ENCODE measurements at regions not wholly inside any gene's neighbourhood (a gene's known extent, or its start where the extent isn't known, plus 50 kb on each side); places are given as distances from the start of the nearest gene placed in this dataset.

GRCh38 chr2:236646871-236647270, 77.2 kb downstream of the ACKR3 start:
- DNase-seq (no peak), ATAC-seq (no peak)
- Histone ChIP-seq H3K9me3 (no peaks in the 10 kb centered on the region), H3K36me3 (no peaks in the 10 kb centered on the region), H3K4me3 (no peak overlapping the region), H3K4me1 (no peaks in the 10 kb centered on the region), H3K27me3 (ENCODE audit: low read depth) (no peaks in the 10 kb centered on the region), H3K27ac (no peak overlapping the region)
- intact Hi-C loops (cut with DNase I): no loop called here
- TF ChIP-seq, protein P1, sequence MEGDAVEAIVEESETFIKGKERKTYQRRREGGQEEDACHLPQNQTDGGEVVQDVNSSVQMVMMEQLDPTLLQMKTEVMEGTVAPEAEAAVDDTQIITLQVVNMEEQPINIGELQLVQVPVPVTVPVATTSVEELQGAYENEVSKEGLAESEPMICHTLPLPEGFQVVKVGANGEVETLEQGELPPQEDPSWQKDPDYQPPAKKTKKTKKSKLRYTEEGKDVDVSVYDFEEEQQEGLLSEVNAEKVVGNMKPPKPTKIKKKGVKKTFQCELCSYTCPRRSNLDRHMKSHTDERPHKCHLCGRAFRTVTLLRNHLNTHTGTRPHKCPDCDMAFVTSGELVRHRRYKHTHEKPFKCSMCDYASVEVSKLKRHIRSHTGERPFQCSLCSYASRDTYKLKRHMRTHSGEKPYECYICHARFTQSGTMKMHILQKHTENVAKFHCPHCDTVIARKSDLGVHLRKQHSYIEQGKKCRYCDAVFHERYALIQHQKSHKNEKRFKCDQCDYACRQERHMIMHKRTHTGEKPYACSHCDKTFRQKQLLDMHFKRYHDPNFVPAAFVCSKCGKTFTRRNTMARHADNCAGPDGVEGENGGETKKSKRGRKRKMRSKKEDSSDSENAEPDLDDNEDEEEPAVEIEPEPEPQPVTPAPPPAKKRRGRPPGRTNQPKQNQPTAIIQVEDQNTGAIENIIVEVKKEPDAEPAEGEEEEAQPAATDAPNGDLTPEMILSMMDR (IDR thresholded peaks at IDR 0.05): no peak

DNA sequence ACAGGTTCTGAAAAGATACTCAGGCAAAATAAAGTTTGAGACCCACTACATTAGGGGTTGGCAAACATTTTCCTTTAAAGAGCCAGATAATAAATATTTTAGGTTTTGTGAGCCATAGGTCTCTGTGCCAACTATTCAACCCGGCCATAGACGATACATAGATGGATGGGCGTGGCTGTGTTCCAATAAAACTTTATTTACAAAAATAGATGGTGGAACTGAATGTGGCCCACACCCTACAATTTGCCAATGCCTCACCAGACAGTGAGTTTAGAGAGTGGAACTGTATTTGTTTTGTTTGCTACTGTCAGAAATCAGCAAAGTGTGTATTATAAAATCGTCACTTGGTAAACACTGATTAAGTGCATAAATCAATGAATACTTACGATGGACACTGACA, 78.0 kb downstream of the ACKR3 start:
- DNase-seq: no peak
- Histone ChIP-seq H3K4me1 (no peaks in the 10 kb centered on the region), H3K27me3 (ENCODE audit: low read depth) (no peaks in the 10 kb centered on the region), H3K27ac (no peak overlapping the region), H3K9me3 (no peaks in the 10 kb centered on the region), H3K4me3 (no peak overlapping the region), H3K36me3 (no peaks in the 10 kb centered on the region)
- intact Hi-C loops (cut with DNase I): no loop called here
- TF ChIP-seq, protein P1 (IDR thresholded peaks at IDR 0.05): no peak
- ATAC-seq: no peak

GRCh38 chr2:236653863-236654262, 84.2 kb downstream of the ACKR3 start:
- TF ChIP-seq, protein P1 (IDR thresholded peaks at IDR 0.05): no peak
- intact Hi-C loops (cut with DNase I): no loop called here
- Histone ChIP-seq H3K27me3 (ENCODE audit: low read depth) (no peaks in the 10 kb centered on the region), H3K36me3 (no peaks in the 10 kb centered on the region), H3K9me3 (no peaks in the 10 kb centered on the region), H3K4me3 (no peak overlapping the region), H3K27ac (no peak overlapping the region), H3K4me1 (no peaks in the 10 kb centered on the region)
- ATAC-seq: no peak
- no peak for DNase-seq

DNA sequence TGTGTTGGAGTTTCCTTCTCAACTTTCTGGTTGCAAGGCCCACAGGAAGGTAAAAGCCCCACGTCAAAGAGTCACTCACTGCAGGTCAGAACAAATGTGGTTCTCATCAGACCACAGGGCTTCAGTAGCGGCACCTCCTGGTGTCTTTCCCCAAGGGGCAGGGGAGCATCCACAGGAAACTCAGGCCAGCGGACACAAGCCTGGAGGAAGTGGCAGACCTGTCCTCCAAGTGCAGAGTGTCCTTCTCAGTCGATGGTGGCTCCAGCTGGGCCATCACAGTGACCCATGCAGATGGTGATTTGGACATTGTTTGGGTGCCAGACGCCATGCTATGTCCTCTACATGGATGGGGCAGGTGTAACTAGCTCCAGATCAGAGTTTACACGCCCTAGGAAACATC, 84.9 kb downstream of the ACKR3 start:
- DNase-seq (no peak), ATAC-seq (no peak)
- H3K4me1 ChIP-seq: no peaks in the 10 kb centered on the region
- intact Hi-C loops (cut with DNase I): no loop called here
- H3K27ac ChIP-seq: no peak overlapping the region
- H3K9me3 ChIP-seq: no peaks in the 10 kb centered on the region
- TF ChIP-seq, protein P1 (IDR thresholded peaks at IDR 0.05): no peak
- no peaks in the 10 kb centered on the region for H3K36me3 ChIP-seq
- H3K27me3 ChIP-seq (ENCODE audit: low read depth): no peaks in the 10 kb centered on the region
- no peak overlapping the region for H3K4me3 ChIP-seq

DNA sequence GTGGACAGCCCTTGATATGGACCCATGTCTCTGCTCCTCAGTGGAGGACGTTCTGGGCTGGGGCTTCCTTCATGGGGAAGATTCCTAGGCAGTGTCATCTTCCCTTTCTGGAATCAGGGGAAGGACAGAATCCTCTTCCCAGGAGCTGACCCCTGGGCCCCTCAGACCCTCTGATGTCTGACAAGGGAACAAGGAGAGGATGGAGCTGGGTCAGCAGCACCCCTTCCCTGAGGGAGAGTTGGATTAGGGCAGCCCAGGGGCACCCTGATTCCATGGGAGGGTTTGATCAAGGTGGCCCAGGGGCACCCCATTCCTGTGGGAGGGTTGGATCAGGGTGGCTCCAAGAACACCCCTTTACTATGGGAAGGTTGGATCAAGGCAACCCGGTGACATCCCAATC, 86.5 kb downstream of the ACKR3 start:
- TF ChIP-seq, protein P1 (IDR thresholded peaks at IDR 0.05): no peak
- intact Hi-C loops (cut with DNase I): no loop called here

DNA sequence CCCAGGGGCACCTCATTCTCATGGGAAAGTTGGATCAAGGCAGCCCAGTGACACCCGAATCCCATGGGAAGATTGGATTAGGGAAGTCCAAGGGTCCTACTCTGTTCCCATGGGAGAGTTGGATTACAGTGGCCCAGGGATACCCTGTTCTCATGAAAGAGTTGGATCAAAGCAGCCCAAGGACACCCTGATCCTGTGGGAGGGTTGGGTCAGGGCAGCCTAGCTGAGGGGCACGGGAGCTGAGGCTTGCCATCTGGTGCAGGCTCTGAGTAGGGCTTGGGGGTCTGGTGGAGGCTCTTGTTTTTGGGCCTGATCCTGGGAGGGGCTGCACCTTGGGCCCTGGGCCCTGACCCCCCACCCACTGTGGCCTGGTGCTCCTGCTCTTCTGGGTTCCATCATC, 87.1 kb downstream of the ACKR3 start:
- Histone ChIP-seq H3K9me3 (no peaks in the 10 kb centered on the region), H3K36me3 (no peaks in the 10 kb centered on the region), H3K27me3 (ENCODE audit: low read depth) (no peaks in the 10 kb centered on the region), H3K27ac (no peak overlapping the region), H3K4me3 (no peak overlapping the region), H3K4me1 (peaks cover 6% of the 10 kb centered on the region)
- ATAC-seq (no peak), DNase-seq (no peak)
- TF ChIP-seq, protein P1 (IDR thresholded peaks at IDR 0.05): no peak
- intact Hi-C loops (cut with DNase I): no loop called here

More for the DNA sequence above, 86.5 kb downstream of the ACKR3 start:
- H3K36me3 ChIP-seq: no peaks in the 10 kb centered on the region
- no peak overlapping the region for H3K27ac ChIP-seq
- no peak for DNase-seq
- H3K9me3 ChIP-seq: no peaks in the 10 kb centered on the region
- H3K27me3 ChIP-seq (ENCODE audit: low read depth): no peaks in the 10 kb centered on the region
- H3K4me3 ChIP-seq: no peak overlapping the region
- no peak for ATAC-seq
- H3K4me1 ChIP-seq: peaks cover 1% of the 10 kb centered on the region

Data from lower lobe of right lung (tissue), 2 donors.